ENCODE measurements at regions not wholly inside any gene's neighbourhood (a gene's known extent, or its start where the extent isn't known, plus 50 kb on each side); places are given as distances from the start of the nearest gene placed in this dataset.
"Not testable (repeated sequence)": the region's sequence is repeated elsewhere in the genome, so short reads cannot be mapped to it uniquely, and the experiment has no call there.

- DNase-seq (ENCODE audit: low read depth, low spot score) = no peak
Measured at GRCh38 chr4:43607827-43608461, 715.4 kb downstream of the GRXCR1 start.

GRCh38 chr4:43619219-43619618 is 726.7 kb downstream of the GRXCR1 start:
- no peak for DNase-seq (ENCODE audit: low read depth, low spot score)

- not testable (repeated sequence) for DNase-seq (ENCODE audit: low read depth, low spot score)
Measured at GRCh38 chr4:43637893-43638292, 745.4 kb downstream of the GRXCR1 start.

- no peak for DNase-seq (ENCODE audit: low read depth, low spot score)
Measured at GRCh38 chr4:43651991-43652390, 759.5 kb downstream of the GRXCR1 start.

GRCh38 chr4:43659547-43659946 is 767.0 kb downstream of the GRXCR1 start:
- not testable (repeated sequence) for DNase-seq (ENCODE audit: low read depth, low spot score)

GRCh38 chr4:43672265-43672885 is 776.2 kb downstream of the KCTD8 start:
- not testable (repeated sequence) for DNase-seq (ENCODE audit: low read depth, low spot score)

- DNase-seq (ENCODE audit: low read depth, low spot score) = no peak
Measured at GRCh38 chr4:43680421-43680820, 768.2 kb downstream of the KCTD8 start.

GRCh38 chr4:43682551-43682950 is 766.1 kb downstream of the KCTD8 start:
- no peak for DNase-seq (ENCODE audit: low read depth, low spot score)

GRCh38 chr4:43690116-43690515 is 758.5 kb downstream of the KCTD8 start:
- DNase-seq (ENCODE audit: low read depth, low spot score) = no peak

- DNase-seq (ENCODE audit: low read depth, low spot score) = no peak
Measured at GRCh38 chr4:43693876-43694275, 754.7 kb downstream of the KCTD8 start.

GRCh38 chr4:43709443-43709842 is 739.2 kb downstream of the KCTD8 start:
- DNase-seq (ENCODE audit: low read depth, low spot score) = no peak

- DNase-seq (ENCODE audit: low read depth, low spot score) = no peak
Measured at GRCh38 chr4:43716721-43717395, 731.8 kb downstream of the KCTD8 start.

- DNase-seq (ENCODE audit: low read depth, low spot score) = no peak
Measured at GRCh38 chr4:43718369-43718768, 730.2 kb downstream of the KCTD8 start.

GRCh38 chr4:43732829-43733426 is 715.7 kb downstream of the KCTD8 start:
- no peak for DNase-seq (ENCODE audit: low read depth, low spot score)

GRCh38 chr4:43742083-43742482 is 706.5 kb downstream of the KCTD8 start:
- DNase-seq (ENCODE audit: low read depth, low spot score) = no peak

- DNase-seq (ENCODE audit: low read depth, low spot score) = no peak
Measured at GRCh38 chr4:43754566-43754965, 694.0 kb downstream of the KCTD8 start.

- DNase-seq (ENCODE audit: low read depth, low spot score) = peak; percentile 26
Measured at GRCh38 chr4:43757147-43757546, 691.5 kb downstream of the KCTD8 start.

GRCh38 chr4:43758836-43759235 is 689.8 kb downstream of the KCTD8 start:
- DNase-seq (ENCODE audit: low read depth, low spot score) = no peak

- peak; percentile 4 for DNase-seq (ENCODE audit: low read depth, low spot score)
Measured at GRCh38 chr4:43763029-43763610, 685.5 kb downstream of the KCTD8 start.

GRCh38 chr4:43765514-43765913 is 683.1 kb downstream of the KCTD8 start:
- no peak for DNase-seq (ENCODE audit: low read depth, low spot score)

- no peak for DNase-seq (ENCODE audit: low read depth, low spot score)
Measured at GRCh38 chr4:43766648-43767047, 682.0 kb downstream of the KCTD8 start.

GRCh38 chr4:43776371-43776770 is 672.2 kb downstream of the KCTD8 start:
- DNase-seq (ENCODE audit: low read depth, low spot score) = no peak
